ENCODE measurements at regions not wholly inside any gene's neighbourhood (a gene's known extent, or its start where the extent isn't known, plus 50 kb on each side); places are given as distances from the start of the nearest gene placed in this dataset.

DNA sequence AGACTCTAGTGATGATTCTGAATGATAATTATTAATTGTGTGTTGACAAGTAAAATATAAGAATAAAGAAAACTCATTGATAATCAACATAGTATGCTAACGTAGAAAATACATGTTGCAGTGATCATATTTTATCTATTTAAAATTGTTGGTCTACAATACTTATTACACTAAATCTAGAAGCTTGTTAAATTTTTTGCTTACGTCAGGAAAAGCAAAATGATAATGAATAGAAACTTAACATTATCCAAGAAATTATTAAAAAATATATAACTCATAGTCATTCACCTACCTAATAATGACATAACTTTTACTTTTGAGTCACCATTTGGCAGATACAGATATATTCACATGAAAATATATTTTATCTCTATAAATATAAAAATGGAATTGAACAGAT lies 984.1 kb downstream of the PLOD2 start:
- no peak overlapping the region for H3K4me3 Mint-ChIP-seq
- ATAC-seq (ENCODE audit: low read depth) (no peak), DNase-seq (no peak)
- intact Hi-C loops (cut with micrococcal nuclease) = no loop called here
- H3K4me1 Mint-ChIP-seq = no peaks in the 10 kb centered on the region
- no peaks in the 10 kb centered on the region for H3K36me3 Mint-ChIP-seq (ENCODE audit: low read depth)
- no peaks in the 10 kb centered on the region for H3K9me3 Mint-ChIP-seq
- H3K27me3 Mint-ChIP-seq = no peaks in the 10 kb centered on the region
- TF ChIP-seq, protein P1, sequence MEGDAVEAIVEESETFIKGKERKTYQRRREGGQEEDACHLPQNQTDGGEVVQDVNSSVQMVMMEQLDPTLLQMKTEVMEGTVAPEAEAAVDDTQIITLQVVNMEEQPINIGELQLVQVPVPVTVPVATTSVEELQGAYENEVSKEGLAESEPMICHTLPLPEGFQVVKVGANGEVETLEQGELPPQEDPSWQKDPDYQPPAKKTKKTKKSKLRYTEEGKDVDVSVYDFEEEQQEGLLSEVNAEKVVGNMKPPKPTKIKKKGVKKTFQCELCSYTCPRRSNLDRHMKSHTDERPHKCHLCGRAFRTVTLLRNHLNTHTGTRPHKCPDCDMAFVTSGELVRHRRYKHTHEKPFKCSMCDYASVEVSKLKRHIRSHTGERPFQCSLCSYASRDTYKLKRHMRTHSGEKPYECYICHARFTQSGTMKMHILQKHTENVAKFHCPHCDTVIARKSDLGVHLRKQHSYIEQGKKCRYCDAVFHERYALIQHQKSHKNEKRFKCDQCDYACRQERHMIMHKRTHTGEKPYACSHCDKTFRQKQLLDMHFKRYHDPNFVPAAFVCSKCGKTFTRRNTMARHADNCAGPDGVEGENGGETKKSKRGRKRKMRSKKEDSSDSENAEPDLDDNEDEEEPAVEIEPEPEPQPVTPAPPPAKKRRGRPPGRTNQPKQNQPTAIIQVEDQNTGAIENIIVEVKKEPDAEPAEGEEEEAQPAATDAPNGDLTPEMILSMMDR (IDR thresholded peaks at IDR 0.05) = no peak
- CTCF ChIA-PET = no interaction called here
- H3K27ac Mint-ChIP-seq = no peak overlapping the region
- POLR2A ChIA-PET = no interaction called here

DNA sequence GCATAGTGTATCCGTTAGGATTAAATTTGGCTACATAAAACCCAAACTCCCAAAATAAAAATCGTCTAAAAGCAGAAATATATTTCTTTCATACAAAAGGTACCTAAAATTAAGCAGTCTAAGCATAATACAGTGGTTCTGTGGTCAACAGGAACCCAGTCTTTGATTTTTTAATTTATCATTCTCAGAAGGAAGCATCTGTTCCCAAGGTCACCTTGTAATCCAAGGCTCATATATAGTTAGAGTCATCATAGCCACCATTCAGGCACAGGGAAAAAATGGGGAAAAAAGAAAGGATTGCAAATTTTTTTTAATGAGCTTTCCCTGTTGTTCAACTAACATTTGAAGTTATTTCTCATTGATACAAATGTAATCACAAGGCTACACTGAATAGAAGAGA lies 983.2 kb downstream of the PLOD2 start:
- TF ChIP-seq, protein P1 (IDR thresholded peaks at IDR 0.05) = no peak
- Mint-ChIP-seq H3K27me3 (no peaks in the 10 kb centered on the region), H3K36me3 (ENCODE audit: low read depth) (no peaks in the 10 kb centered on the region), H3K9me3 (no peaks in the 10 kb centered on the region), H3K4me3 (no peak overlapping the region), H3K4me1 (no peaks in the 10 kb centered on the region), H3K27ac (no peak overlapping the region)
- DNase-seq = no peak
- intact Hi-C loops (cut with micrococcal nuclease) = no loop called here
- no peak for ATAC-seq (ENCODE audit: low read depth)
- ChIA-PET CTCF (no interaction called here), POLR2A (no interaction called here)

DNA sequence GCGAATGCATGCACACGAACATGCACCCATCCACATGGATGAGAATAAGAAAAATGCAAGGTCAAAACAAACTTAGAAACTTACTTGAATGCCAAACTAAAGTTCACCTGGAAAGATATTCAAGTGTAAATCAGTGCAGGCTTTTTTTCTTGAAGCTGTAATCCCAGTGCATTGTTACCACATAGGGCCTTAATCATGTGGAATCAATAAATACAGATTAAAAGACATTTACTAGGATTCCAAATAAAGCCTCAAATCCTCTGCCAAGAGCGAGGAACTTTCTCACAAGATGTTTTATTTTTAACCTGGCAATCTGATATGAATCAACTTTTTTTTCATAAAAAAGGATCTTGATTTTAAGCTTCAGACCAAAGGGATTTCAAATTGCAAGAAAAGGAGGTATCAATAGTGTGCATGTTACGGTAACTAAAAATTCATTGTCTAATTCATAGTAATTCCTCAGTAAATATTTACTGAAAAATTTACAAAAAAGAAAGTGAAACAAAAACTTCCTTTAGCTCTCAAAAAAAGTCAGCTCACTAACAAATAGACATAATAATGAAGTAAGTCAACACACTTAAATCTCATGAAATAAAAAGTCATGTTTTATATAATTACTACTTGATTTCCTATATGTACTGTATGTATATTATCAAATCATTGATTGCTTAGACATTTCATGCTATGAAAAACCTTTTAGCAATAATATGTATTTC lies 978.6 kb downstream of the PLOD2 start:
- no peak for DNase-seq
- Mint-ChIP-seq H3K4me1 (no peaks in the 10 kb centered on the region), H3K4me3 (no peak overlapping the region), H3K27ac (no peak overlapping the region), H3K9me3 (no peaks in the 10 kb centered on the region), H3K27me3 (no peaks in the 10 kb centered on the region), H3K36me3 (ENCODE audit: low read depth) (no peaks in the 10 kb centered on the region)
- intact Hi-C loops (cut with micrococcal nuclease) = no loop called here
- CTCF ChIA-PET = no interaction called here
- POLR2A ChIA-PET = no interaction called here
- no peak for ATAC-seq (ENCODE audit: low read depth)
- TF ChIP-seq, protein P1 (IDR thresholded peaks at IDR 0.05) = no peak

DNA sequence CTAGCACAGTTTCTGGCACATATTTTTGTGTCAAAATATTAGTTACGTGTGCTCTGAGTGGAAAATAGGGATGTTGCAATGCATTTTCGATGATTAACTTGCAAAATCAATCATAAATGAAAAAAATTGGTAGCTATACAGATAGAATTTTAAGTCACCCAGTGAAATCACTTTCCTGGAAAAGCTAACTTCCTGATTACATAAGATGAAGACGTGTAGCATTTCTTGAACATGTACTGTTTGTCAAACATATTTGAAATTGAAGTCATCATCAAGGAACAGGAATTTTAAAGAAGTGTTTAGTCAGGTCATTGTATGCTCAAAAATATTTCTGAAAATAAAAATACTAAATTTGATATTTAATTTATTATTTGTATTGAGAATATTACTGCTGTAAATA lies 977.7 kb downstream of the PLOD2 start:
- Mint-ChIP-seq H3K27me3 (no peaks in the 10 kb centered on the region), H3K36me3 (ENCODE audit: low read depth) (no peaks in the 10 kb centered on the region), H3K4me1 (no peaks in the 10 kb centered on the region), H3K4me3 (no peak overlapping the region), H3K9me3 (no peaks in the 10 kb centered on the region), H3K27ac (no peak overlapping the region)
- TF ChIP-seq, protein P1 (IDR thresholded peaks at IDR 0.05) = no peak
- intact Hi-C loops (cut with micrococcal nuclease) = no loop called here
- ATAC-seq (ENCODE audit: low read depth) (no peak), DNase-seq (no peak)
- CTCF ChIA-PET = no interaction called here
- POLR2A ChIA-PET = no interaction called here

DNA sequence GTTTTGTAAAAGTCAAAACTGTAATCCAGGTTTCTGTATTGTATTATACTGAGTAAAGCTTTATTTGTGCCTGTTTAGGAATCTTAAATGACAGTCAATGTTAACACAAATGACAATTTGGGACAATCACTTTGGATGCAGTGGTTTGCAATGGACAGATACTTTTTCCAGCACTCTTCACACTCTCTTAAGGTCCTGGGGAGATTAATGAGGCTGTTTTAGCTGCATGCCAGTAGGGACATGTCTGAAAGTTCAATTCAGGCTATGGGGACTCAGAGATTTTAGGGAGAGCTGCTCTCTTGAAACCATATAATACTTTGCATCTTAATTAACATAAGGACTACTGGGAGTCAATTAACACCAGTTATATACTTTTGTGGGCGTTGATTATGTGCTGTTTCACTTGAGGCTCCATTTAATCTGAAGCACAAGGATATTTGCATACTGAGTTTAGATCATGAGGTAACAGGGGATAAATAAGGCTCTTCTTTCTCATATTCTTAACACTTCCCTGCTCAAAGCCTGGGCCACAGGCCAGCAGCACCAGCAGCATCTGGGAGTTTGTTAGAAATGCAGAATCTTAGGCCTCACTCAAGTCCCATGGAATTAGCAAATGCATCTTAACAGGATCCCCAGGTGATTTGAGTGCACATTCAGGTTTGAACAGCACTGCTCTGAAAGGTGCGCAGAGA lies 972.8 kb downstream of the PLOD2 start:
- no peak for DNase-seq
- ChIA-PET CTCF (no interaction called here), POLR2A (no interaction called here)
- Mint-ChIP-seq H3K27ac (no peak overlapping the region), H3K36me3 (ENCODE audit: low read depth) (no peaks in the 10 kb centered on the region), H3K4me3 (no peak overlapping the region), H3K4me1 (no peaks in the 10 kb centered on the region), H3K27me3 (no peaks in the 10 kb centered on the region), H3K9me3 (no peaks in the 10 kb centered on the region)
- no peak for ATAC-seq (ENCODE audit: low read depth)
- intact Hi-C loops (cut with micrococcal nuclease) = no loop called here
- TF ChIP-seq, protein P1 (IDR thresholded peaks at IDR 0.05) = no peak

Data from activated B cell treated with CpG ODN at 0.5 μM for 24 hours (primary cell).